GM18498 (cell line): ENCODE measurements at regions not wholly inside any gene's neighbourhood (a gene's known extent, or its start where the extent isn't known, plus 50 kb on each side); places are given as distances from the start of the nearest gene placed in this dataset.
"Not testable (repeated sequence)": the region's sequence is repeated elsewhere in the genome, so short reads cannot be mapped to it uniquely, and the experiment has no call there.

Experiments
- ATAC-seq: cut with Tn5 transposase; IDR thresholded peaks from one replicate; pipeline ENCODE4 v1.9.1; 2021; ENCODE audit warnings: mild to moderate bottlenecking, moderate library complexity; ENCODE audit not compliant: unreplicated experiment

GRCh38 chr7:130942211-130942964 is 208.4 kb upstream of the KLF14 start:
- no peak for ATAC-seq

DNA sequence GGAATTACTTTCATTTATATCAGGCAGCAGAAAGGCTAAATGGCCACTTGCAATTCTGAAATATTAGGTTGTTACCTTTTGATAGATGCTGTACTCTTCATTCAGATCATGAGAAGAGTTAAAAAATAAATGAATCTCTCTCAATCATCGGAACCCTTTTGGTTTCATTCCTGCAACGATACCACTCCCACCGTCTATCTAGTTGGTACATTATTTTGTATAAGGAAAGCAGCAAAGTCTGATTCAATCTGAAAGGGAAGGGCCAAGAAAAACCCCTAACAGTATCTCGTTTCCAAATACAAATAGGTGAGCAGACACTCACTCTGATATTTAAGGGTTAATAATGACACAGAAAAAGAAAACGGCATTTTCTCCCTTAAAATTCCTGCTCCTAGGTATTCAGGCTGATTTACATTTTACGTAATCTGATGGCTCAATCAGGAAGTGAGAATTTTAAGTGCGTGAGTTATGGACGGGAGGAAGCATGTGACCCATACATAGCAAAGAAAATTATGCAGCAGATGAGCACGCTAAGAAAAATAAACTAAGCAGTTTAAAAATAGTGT is 209.4 kb upstream of the KLF14 start:
- ATAC-seq, result no peak

DNA sequence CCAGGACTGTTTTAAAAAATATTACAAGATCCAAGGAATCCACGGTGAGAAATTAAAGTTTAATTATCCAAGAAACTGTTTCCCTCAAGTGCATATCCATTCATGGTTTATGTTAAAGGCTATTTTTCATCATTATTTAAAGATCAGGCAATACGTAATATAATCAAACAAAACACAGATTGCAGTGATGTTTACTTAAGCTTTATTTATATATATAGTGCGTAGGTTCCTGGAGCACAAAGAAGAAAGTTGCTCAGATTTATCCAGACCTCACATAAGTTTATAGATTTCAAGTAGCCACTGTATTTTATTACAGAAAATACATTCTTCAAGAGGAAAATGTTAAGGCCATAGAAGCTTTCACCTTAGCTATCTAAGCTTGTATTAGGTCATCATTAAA is 210.0 kb upstream of the KLF14 start:
- no peak for ATAC-seq

DNA sequence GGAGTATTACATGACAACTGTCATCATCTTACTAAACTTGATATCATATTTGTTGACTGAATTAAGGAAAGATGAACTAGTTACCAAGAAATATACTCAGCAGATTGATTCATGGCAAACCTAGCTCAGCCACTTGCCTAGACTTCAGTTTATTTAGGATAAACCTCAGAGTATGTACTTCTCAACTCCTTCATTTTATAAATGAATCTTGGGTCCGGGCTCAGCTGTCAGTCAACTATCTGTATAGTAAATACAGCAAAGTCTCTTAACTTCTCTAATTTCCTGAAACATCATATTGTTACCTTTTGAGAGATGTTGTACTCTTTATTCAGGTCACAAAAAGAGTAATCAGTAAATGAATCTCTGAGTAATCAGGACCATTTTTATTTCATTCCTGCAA is 211.0 kb upstream of the KLF14 start:
- no peak for ATAC-seq

DNA sequence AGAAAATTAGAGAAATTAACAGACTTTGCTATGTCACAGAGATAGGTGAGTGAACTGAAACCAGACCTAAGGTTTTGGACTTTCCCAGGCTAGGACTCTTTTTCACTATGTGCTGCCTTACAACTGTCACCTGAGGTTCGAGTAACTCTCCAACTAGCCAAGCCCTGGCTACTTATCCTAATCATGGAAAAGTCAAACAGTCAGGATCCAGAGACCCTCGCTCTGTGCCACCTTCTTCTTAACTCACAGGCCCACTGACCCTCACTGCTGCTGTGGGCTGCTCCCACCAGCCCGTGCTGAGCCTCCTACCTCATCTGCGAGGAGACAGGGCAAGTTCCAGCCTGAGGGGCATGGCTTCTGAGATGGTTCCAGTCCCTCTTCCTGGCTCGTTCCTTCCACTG is 211.4 kb upstream of the KLF14 start:
- ATAC-seq, result peak; percentile 37

GRCh38 chr7:130946114-130946513 is 212.1 kb upstream of the KLF14 start:
- no peak for ATAC-seq

- peak; percentile 36 for ATAC-seq
These were observed 214.0 kb upstream of the KLF14 start for GRCh38 chr7:130947792-130948580.

DNA sequence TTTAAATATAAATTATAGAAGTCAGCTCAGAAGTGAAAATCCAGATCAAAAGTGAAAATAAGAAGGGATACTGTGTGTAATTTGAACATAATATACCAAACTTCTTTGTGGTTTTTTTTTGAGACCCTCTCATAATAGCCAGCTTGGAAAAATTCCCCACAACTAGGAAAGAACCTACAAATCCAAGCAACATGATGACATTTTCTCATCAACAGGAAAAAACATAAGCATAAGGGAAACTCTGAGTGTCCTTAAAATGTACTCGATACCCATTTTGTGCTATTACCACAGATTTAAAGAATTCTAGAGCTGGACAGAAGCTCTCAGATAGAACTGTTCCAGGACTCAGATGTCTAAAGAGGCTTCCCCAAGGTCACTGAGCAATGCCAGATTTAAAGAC is 214.8 kb upstream of the KLF14 start:
- no peak for ATAC-seq

DNA sequence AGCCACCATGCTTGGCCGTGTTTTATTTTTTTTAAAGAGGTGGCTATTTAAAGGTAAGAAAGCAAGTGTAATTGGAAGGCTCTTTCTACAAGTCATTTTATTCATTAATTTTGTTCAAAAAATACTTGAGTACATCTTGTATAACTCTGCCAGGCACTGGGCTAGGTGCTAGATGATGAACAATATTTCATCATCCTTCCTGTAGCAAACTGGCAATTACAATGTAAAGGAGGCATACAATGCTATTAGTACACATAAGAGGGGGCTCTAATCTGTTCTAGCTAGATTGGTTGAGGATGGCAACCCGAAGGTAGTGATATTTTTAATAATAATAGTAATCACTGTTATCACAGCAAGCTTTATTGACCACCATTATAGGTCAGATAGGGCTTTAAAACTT is 215.5 kb upstream of the KLF14 start:
- no peak for ATAC-seq

- ATAC-seq, result no peak
These were observed 216.0 kb upstream of the KLF14 start for GRCh38 chr7:130950054-130950453.

- ATAC-seq, result no peak
These were observed 216.7 kb upstream of the KLF14 start for GRCh38 chr7:130950741-130951140.

DNA sequence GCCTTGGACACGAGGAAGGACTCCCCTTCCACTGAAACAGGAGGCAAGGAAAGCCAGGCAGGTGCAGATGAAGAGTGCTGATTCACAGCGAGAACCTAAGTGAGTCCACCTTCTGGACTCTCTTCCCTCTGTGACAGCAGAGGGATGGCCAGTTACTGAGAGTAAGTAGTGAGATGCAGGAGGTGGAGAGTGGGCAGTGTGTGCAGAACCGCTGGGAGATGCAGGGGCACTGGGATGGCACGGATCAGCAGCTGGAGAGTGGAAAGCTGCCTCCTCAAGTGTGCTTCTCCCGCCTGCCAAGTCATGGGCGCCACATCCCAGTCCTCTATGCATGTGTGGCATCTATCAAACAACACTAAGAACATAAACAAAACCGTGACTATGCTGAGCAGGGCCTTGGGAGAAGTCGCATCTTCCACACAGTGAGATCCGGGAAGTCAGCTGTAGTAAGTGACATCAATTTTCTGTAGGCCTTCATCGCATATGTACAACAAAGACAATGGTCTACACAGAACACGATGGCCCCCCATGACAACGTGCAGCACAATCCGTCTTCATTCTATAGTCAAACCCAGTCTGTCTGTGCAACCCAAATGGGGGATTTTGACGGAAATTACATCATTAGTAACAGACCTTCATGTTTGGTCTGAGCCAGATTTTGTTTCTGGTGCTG is 217.4 kb upstream of the KLF14 start:
- no peak for ATAC-seq

- ATAC-seq, result no peak
These were observed 218.2 kb upstream of the KLF14 start for GRCh38 chr7:130951976-130952876.

DNA sequence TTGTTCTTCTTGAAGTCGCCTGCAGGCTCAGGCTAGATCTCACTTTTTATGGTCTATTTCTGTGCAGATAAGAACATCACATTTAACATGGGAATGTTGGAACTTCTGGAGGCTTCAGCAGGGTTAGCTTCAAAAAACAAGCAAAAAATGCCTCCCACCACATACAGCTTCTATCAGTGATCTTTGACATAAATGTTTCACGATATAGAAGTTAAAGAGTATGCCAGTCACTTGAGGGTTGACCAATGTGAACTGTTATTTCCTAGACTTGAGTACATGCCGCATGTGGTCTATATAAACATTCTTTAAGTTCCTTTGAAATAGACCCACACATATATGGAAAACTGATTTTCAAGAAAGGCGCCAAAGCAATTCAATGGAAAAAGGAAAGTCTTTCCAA is 219.2 kb upstream of the KLF14 start:
- no peak for ATAC-seq

GRCh38 chr7:130954918-130955564 is 221.0 kb upstream of the KLF14 start:
- ATAC-seq, result no peak

GRCh38 chr7:130955565-130955919 is 221.5 kb upstream of the KLF14 start:
- ATAC-seq, result no peak

DNA sequence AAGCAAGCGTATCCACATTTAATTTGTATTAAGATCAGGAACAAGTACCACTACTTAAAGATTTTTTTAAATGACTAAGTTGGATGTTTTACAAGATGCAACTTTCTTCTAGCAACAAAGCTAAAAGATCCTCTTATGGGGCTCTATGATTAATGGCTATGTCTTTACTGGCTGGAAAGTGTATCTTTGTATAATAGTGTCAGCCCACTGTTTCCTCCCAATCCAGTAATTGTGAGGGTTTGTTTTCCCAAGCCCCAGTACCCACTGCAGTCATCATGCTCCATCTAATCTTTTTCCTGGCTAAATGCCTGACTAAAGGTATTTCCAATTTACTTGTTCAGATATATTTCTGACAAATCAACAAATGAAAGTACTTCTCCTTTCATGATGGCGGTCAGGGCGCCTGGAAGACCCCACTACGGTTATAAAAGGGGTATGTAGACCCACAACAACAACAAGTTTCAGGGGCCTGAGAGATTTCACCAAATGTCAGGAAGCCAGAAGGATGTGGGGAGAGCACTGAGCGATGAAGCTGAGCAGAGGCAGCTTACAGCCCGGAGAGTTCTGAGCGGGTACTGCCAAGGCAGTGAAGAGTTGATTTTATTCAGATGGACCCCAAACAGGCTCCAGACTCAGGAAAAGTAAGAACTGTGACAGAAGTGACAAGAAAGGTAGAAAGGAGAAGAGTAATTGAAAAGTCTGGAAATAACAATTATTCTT is 222.6 kb upstream of the KLF14 start:
- no peak for ATAC-seq

DNA sequence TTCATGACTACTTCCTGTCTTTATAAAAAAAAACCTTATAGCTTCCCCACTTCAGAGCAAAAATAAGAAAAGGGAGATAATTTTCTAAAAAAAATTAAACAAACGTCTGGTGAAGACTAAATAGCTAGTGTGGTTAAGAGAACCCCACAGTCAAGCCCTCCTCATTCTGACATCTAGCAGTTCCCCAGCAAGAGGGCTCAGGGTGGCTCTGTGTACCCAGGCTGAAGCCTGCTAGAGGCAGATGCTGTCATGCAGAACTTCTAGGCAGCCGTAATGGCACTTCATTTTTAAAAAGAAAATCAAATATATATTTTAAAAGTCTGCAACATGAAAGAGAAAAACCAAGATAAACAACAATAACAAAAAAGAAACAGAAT is 223.1 kb upstream of the KLF14 start:
- ATAC-seq, result no peak

- not testable (repeated sequence) for ATAC-seq
These were observed 223.9 kb upstream of the KLF14 start for GRCh38 chr7:130957722-130958435.
